Activated CD4-positive, alpha-beta T cell treated with anti-CD3 and anti-CD28 coated beads for 36 hours (primary cell): ENCODE measurements at regions not wholly inside any gene's neighbourhood (a gene's known extent, or its start where the extent isn't known, plus 50 kb on each side); places are given as distances from the start of the nearest gene placed in this dataset.
"Not testable (repeated sequence)": the region's sequence is repeated elsewhere in the genome, so short reads cannot be mapped to it uniquely, and the experiment has no call there.

Source experiments
- ATAC-seq: fragments of 200-7000 bp; cut with Tn5 transposase; one replicate; pipeline ENCODE4 v1.10.0; 2021; ENCODE audit warnings: mild to moderate bottlenecking, moderate library complexity
- CTCF ChIA-PET: fragments of 350-600 bp; sonication (Branson Sonifier 250); formaldehyde crosslinking; loops from one replicate; lab custom pipeline; 2021; ENCODE audit warnings: antibody characterized with exemption; lab: Charles Lee
- POLR2A ChIA-PET: fragments of 350-600 bp; sonication (Branson Sonifier 250); formaldehyde crosslinking; loops from one replicate; lab custom pipeline; 2021; ENCODE audit warnings: antibody characterized with exemption, inconsistent platforms; lab: Charles Lee
- DNase-seq: peaks from one replicate; pipeline ENCODE4 v3.0.0-alpha.2; 2020
- H3K27ac Mint-ChIP-seq: one replicate; pipeline ENCODE4 v1.8.0; 2021; ENCODE audit warnings: mixed read lengths
- H3K27me3 Mint-ChIP-seq: one replicate; pipeline ENCODE4 v1.8.0; 2021; ENCODE audit warnings: mixed read lengths
- H3K36me3 Mint-ChIP-seq: one replicate; pipeline ENCODE4 v1.8.0; 2021; ENCODE audit warnings: low read depth, mixed read lengths
- H3K4me1 Mint-ChIP-seq: one replicate; pipeline ENCODE4 v1.8.0; 2021; ENCODE audit warnings: mixed read lengths
- H3K4me3 Mint-ChIP-seq: one replicate; pipeline ENCODE4 v1.8.0; 2021; ENCODE audit warnings: mild to moderate bottlenecking, moderate library complexity, mixed read lengths
- H3K9me3 Mint-ChIP-seq: one replicate; pipeline ENCODE4 v1.8.0; 2021; ENCODE audit warnings: low read depth, mixed read lengths
- intact Hi-C, 2 experiments: fragments of 100-400 bp; cut with DNase I in 1 of 2; cut with micrococcal nuclease in 1 of 2; formaldehyde crosslinking; loops; one replicate each; pipeline versions ENCODE4 v1.14.2 to v1.15.1; 2022 to 2024; cut with DNase I, micrococcal nuclease

DNA sequence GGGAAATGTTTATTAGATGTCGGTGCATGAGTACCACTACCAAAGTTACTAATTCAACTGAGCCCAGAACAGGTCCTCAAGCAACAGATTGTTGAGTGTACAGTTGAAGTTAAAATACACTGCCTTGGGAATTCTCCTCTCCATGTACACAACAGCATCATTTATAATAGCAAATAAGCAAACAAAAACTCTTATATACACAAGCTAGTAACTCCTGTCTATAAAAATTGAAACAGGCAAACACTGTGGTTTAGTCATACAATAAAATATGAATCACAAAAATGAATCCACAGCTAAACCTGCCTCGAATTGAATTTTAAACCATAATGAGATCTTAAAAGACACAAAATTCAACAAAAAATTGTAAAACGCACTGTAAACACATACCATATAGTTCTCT lies 681.1 kb downstream of the C12orf50 start:
- no peak for DNase-seq
- ATAC-seq, result no peak
- H3K4me1 Mint-ChIP-seq, result no peaks in the 10 kb centered on the region
- H3K27me3 Mint-ChIP-seq, result no peaks in the 10 kb centered on the region
- CTCF ChIA-PET, result no interaction called here
- H3K9me3 Mint-ChIP-seq, result peaks cover 5% of the 10 kb centered on the region
- H3K4me3 Mint-ChIP-seq, result no peak overlapping the region
- intact Hi-C loops, result no loop called here
- no peak overlapping the region for H3K27ac Mint-ChIP-seq
- POLR2A ChIA-PET, result no interaction called here
- no peaks in the 10 kb centered on the region for H3K36me3 Mint-ChIP-seq

DNA sequence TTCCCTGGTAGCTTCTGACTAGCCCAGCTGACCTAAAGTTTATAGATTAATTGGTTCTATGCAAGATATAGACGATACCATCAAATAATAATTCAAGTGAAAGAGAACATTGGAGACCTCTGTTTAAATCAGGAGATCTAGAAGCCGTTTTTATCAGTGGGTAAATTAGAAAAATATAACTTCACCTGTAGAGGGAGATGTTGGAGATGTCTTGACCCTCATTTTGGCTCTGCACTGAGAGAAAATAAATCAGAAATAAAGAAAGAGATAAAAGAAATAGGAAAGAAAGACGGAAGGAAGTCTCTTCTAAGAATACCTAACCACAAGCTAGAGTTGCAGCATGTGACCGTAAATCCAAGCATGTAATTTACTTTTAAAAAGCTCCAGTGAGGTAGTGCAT lies 684.5 kb downstream of the C12orf50 start:
- no peak for DNase-seq
- CTCF ChIA-PET, result interaction anchor here (1.0 kb wide), 1 partner anchor 21 kb away, joined by 3 read pairs; no protein-coding TSS in a partner anchor
- POLR2A ChIA-PET, result no interaction called here
- H3K4me3 Mint-ChIP-seq, result no peak overlapping the region
- no peaks in the 10 kb centered on the region for H3K36me3 Mint-ChIP-seq
- peaks cover 2% of the 10 kb centered on the region for H3K9me3 Mint-ChIP-seq
- no peak for ATAC-seq
- H3K4me1 Mint-ChIP-seq, result no peaks in the 10 kb centered on the region
- no peak overlapping the region for H3K27ac Mint-ChIP-seq
- intact Hi-C loops, result no loop called here
- no peaks in the 10 kb centered on the region for H3K27me3 Mint-ChIP-seq

GRCh38 chr12:87338681-87339080 lies 690.5 kb downstream of the C12orf50 start:
- Mint-ChIP-seq H3K27me3 (no peaks in the 10 kb centered on the region), H3K27ac (no peak overlapping the region), H3K4me3 (no peak overlapping the region), H3K4me1 (no peaks in the 10 kb centered on the region), H3K36me3 (no peaks in the 10 kb centered on the region), H3K9me3 (no peaks in the 10 kb centered on the region)
- ATAC-seq (no peak), DNase-seq (no peak)
- CTCF ChIA-PET, result no interaction called here
- intact Hi-C loops, result no loop called here
- POLR2A ChIA-PET, result no interaction called here

DNA sequence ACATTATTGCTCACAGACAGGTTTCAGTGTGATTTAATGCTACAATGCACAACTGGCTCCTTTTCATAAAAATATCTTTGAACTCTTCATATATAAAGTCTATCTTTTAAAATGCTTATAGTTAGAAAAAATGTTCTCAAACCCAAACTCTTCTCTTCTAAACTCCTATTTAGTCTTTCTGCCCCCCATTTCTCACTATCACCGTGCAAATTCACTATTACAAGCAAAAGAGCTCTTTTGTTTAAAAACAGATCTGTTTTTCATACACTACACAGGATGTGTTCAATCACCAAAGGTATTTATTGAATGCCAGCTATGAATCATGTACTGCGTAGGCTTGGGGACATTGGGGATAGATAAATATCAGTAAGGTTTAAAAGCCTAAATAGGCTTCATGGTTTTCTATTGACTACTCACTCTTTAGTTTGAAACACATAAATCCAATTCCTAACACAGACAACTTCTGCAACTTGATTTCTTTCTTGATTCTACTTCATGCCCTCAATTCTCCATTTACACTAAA lies 692.3 kb downstream of the C12orf50 start:
- Mint-ChIP-seq H3K4me1 (no peaks in the 10 kb centered on the region), H3K36me3 (no peaks in the 10 kb centered on the region), H3K4me3 (no peak overlapping the region), H3K27me3 (no peaks in the 10 kb centered on the region), H3K27ac (no peak overlapping the region), H3K9me3 (no peaks in the 10 kb centered on the region)
- intact Hi-C loops, result no loop called here
- POLR2A ChIA-PET, result no interaction called here
- CTCF ChIA-PET, result no interaction called here
- DNase-seq (no peak), ATAC-seq (no peak)

- H3K27me3 Mint-ChIP-seq, result no peaks in the 10 kb centered on the region
- POLR2A ChIA-PET, result no interaction called here
- ATAC-seq (no peak), DNase-seq (no peak)
- no peaks in the 10 kb centered on the region for H3K9me3 Mint-ChIP-seq
- H3K4me1 Mint-ChIP-seq, result no peaks in the 10 kb centered on the region
- no peaks in the 10 kb centered on the region for H3K36me3 Mint-ChIP-seq
- CTCF ChIA-PET, result no interaction called here
- intact Hi-C loops, result no loop called here
- H3K27ac Mint-ChIP-seq, result no peak overlapping the region
- no peak overlapping the region for H3K4me3 Mint-ChIP-seq
These were observed 696.0 kb downstream of the C12orf50 start for GRCh38 chr12:87332987-87333726.

DNA sequence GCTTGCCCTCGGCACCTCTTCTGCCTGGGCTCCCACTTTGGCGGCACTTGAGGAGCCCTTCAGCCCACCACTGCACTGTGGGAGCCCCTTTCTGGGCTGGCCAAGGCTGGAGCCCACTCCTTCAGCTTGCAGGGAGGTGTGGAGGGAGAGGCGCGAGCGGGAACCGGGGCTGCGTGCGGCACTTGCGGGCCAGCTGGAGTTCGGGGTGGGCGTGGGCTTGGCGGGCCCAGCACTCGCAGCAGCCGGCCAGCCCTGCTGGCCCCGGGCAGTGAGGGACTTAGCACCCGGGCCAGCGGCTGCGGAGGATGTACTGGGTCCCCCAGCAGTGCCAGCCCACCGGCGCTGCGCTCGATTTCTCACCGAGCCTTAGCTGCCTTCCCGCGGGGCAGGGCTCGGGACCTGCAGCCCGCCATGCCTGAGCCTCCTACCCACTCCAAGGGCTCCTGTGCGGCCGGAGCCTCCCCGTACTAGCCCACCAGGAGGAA lies 699.1 kb downstream of the C12orf50 start:
- H3K27ac Mint-ChIP-seq, H3K27me3 Mint-ChIP-seq, POLR2A ChIA-PET, CTCF ChIA-PET, DNase-seq, H3K4me3 Mint-ChIP-seq, H3K4me1 Mint-ChIP-seq, intact Hi-C loops, H3K36me3 Mint-ChIP-seq, ATAC-seq, H3K9me3 Mint-ChIP-seq: not testable (repeated sequence)

DNA sequence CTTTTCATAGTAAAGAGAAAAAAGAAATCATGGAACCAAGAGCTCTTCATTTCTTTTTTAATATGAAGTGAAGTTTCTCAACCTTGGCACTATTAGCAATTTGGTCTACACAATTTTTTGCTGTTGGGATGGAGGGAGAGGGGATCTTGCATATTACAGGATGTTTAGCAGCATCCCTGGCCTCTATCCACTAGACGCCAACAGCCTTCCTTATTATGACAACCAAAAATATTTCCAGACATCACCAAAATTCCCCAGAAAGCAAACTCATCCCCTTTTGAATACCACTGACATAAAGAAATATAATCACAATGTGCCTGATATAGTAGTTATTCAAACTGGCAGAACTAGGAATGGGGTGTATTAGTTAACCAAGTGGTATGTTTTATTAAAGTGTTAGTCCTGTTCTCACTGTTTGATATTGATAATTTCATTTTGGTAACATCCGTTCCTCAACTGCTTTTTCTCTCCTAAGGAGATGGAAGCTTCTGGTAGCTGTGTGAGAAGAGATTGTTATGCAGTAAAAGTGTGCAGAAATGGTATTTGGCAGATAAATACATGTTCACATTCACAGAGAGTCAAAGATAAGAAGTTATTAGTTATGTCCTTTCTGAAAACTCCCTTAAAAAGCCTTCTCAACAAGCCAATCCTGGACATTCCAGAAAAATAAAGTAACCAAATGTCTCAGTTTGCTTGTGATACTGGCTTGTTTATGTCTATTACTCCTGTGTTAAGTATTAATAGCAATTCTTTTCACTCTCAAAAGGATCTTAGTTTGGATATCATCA lies 699.9 kb downstream of the C12orf50 start:
- no peaks in the 10 kb centered on the region for H3K9me3 Mint-ChIP-seq
- no peak overlapping the region for H3K27ac Mint-ChIP-seq
- POLR2A ChIA-PET, result no interaction called here
- no peak overlapping the region for H3K4me3 Mint-ChIP-seq
- H3K36me3 Mint-ChIP-seq, result no peaks in the 10 kb centered on the region
- no peaks in the 10 kb centered on the region for H3K27me3 Mint-ChIP-seq
- ATAC-seq (no peak), DNase-seq (no peak)
- intact Hi-C loops, result no loop called here
- H3K4me1 Mint-ChIP-seq, result no peaks in the 10 kb centered on the region
- CTCF ChIA-PET, result no interaction called here

- ATAC-seq (no peak), DNase-seq (no peak)
- POLR2A ChIA-PET, result no interaction called here
- H3K4me3 Mint-ChIP-seq, result no peak overlapping the region
- no peaks in the 10 kb centered on the region for H3K36me3 Mint-ChIP-seq
- no peaks in the 10 kb centered on the region for H3K27me3 Mint-ChIP-seq
- CTCF ChIA-PET, result no interaction called here
- intact Hi-C loops, result no loop called here
- no peaks in the 10 kb centered on the region for H3K9me3 Mint-ChIP-seq
- no peak overlapping the region for H3K27ac Mint-ChIP-seq
- no peaks in the 10 kb centered on the region for H3K4me1 Mint-ChIP-seq
These were observed 705.8 kb downstream of the C12orf50 start for GRCh38 chr12:87323369-87323768.

DNA sequence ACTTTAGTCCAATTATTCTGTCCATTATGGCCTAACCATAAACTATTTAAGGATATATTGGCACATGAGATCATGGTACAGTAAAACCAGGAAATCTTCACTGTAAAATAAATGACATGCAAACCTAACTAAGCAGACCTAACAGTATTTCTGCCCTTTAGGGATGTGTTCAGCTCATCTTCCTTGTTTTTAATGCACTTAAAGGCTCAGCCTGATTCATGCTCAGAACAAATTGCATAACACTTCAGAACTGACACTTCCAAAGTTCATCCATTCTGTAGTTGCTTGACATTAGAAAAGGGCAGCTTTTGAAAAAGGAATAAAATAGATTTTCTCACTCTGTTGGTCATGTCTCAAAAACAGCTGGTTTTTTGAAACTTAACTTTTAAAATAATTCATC lies 708.5 kb downstream of the C12orf50 start:
- ChIA-PET POLR2A (no interaction called here), CTCF (no interaction called here)
- no peaks in the 10 kb centered on the region for H3K27me3 Mint-ChIP-seq
- H3K36me3 Mint-ChIP-seq, result no peaks in the 10 kb centered on the region
- intact Hi-C loops, result no loop called here
- no peak for ATAC-seq
- H3K9me3 Mint-ChIP-seq, result no peaks in the 10 kb centered on the region
- H3K4me1 Mint-ChIP-seq, result no peaks in the 10 kb centered on the region
- no peak overlapping the region for H3K4me3 Mint-ChIP-seq
- no peak overlapping the region for H3K27ac Mint-ChIP-seq
- DNase-seq, result no peak

GRCh38 chr12:87317302-87317701 lies 711.9 kb downstream of the C12orf50 start:
- H3K27me3 Mint-ChIP-seq, result no peaks in the 10 kb centered on the region
- intact Hi-C loops, result no loop called here
- ATAC-seq (no peak), DNase-seq (no peak)
- no peak overlapping the region for H3K27ac Mint-ChIP-seq
- POLR2A ChIA-PET, result no interaction called here
- CTCF ChIA-PET, result no interaction called here
- H3K36me3 Mint-ChIP-seq, result no peaks in the 10 kb centered on the region
- no peaks in the 10 kb centered on the region for H3K4me1 Mint-ChIP-seq
- no peaks in the 10 kb centered on the region for H3K9me3 Mint-ChIP-seq
- H3K4me3 Mint-ChIP-seq, result no peak overlapping the region

GRCh38 chr12:87311206-87311605 lies 718.0 kb downstream of the C12orf50 start:
- ChIA-PET CTCF (no interaction called here), POLR2A (no interaction called here)
- Mint-ChIP-seq H3K4me3 (no peak overlapping the region), H3K36me3 (no peaks in the 10 kb centered on the region), H3K9me3 (no peaks in the 10 kb centered on the region), H3K27me3 (no peaks in the 10 kb centered on the region), H3K4me1 (no peaks in the 10 kb centered on the region), H3K27ac (no peak overlapping the region)
- DNase-seq, result no peak
- ATAC-seq, result no peak
- intact Hi-C loops, result no loop called here

GRCh38 chr12:87310126-87310525 lies 719.1 kb downstream of the C12orf50 start:
- no peak overlapping the region for H3K27ac Mint-ChIP-seq
- DNase-seq, result no peak
- CTCF ChIA-PET, result no interaction called here
- POLR2A ChIA-PET, result no interaction called here
- H3K9me3 Mint-ChIP-seq, result no peaks in the 10 kb centered on the region
- ATAC-seq, result no peak
- H3K27me3 Mint-ChIP-seq, result no peaks in the 10 kb centered on the region
- no peaks in the 10 kb centered on the region for H3K36me3 Mint-ChIP-seq
- H3K4me3 Mint-ChIP-seq, result no peak overlapping the region
- no peaks in the 10 kb centered on the region for H3K4me1 Mint-ChIP-seq
- intact Hi-C loops, result no loop called here
